IMR-90 (cell line): ENCODE measurements at regions not wholly inside any gene's neighbourhood (a gene's known extent, or its start where the extent isn't known, plus 50 kb on each side); places are given as distances from the start of the nearest gene placed in this dataset.

Experiments
- ATAC-seq: fragments of 200-7000 bp; cut with Tn5 transposase; 2 replicates; pipeline ENCODE4 v1.9.1; 2020; ENCODE audit warnings: low read depth, mild to moderate bottlenecking, moderate library complexity
- BruUV-seq: library from RNA; stranded (reverse); fragments of 400-500 nt; replicated peaks from 2 replicates; lab custom pipeline; 2021; lab: Mats Ljungman, UMichigan
- CTCF ChIA-PET: fragments of 300-600 bp; formaldehyde crosslinking; extraction: SDS; loops from one replicate; lab custom pipeline; 2021; ENCODE audit warnings: antibody characterized with exemption; lab: Yijun Ruan, JAX
- POLR2A ChIA-PET: fragments of 300-600 bp; sonication (Branson Sonifier 250); formaldehyde crosslinking; loops from one replicate; lab custom pipeline; 2022; ENCODE audit warnings: antibody characterized with exemption; ENCODE audit not compliant: unreplicated experiment; lab: Charles Lee
- DNase-seq: peaks from one replicate; pipeline ENCODE4 v3.0.0; 2013
- H2AFZ ChIP-seq: replicated peaks from 2 replicates; pipeline ENCODE3; 2013; ENCODE audit warnings: low read length, mild to moderate bottlenecking; ENCODE audit not compliant: poor library complexity
- H2AK5ac ChIP-seq: 2 replicates; pipeline ENCODE4 v1.6.1; 2013; ENCODE audit warnings: low read depth, low read length, inconsistent platforms
- H2AK9ac ChIP-seq: replicated peaks from 2 replicates; pipeline ENCODE3; 2013; ENCODE audit warnings: mild to moderate bottlenecking, low read depth, low read length, moderate library complexity; ENCODE audit not compliant: poor library complexity
- H2BK120ac ChIP-seq: 2 replicates; pipeline ENCODE4 v1.6.1; 2013; ENCODE audit warnings: low read depth, low read length, inconsistent platforms
- H2BK15ac ChIP-seq: 3 replicates; pipeline ENCODE4 v1.6.1; 2013; ENCODE audit warnings: low read depth, low read length, inconsistent platforms
- H2BK20ac ChIP-seq: 2 replicates; pipeline ENCODE4 v1.6.1; 2013; ENCODE audit warnings: low read depth, mild to moderate bottlenecking, inconsistent platforms, low read length, moderate library complexity
- H2BK5ac ChIP-seq: 2 replicates; pipeline ENCODE4 v1.6.1; 2013; ENCODE audit warnings: mild to moderate bottlenecking, low read depth, low read length, inconsistent platforms; ENCODE audit not compliant: poor library complexity, severe bottlenecking
- H3K14ac ChIP-seq: replicated peaks from 2 replicates; pipeline ENCODE4 v1.6.1; 2013; ENCODE audit warnings: low read depth, low read length, inconsistent platforms
- H3K18ac ChIP-seq: 2 replicates; pipeline ENCODE4 v1.6.1; 2013; ENCODE audit warnings: low read depth, low read length, control low read depth
- H3K23ac ChIP-seq: 2 replicates; pipeline ENCODE4 v1.6.1; 2013; ENCODE audit warnings: low read depth, low read length, inconsistent platforms
- H3K27ac ChIP-seq: 2 replicates; pipeline ENCODE4 v1.5.1; 2013; ENCODE audit warnings: mild to moderate bottlenecking, control low read depth, low read length; ENCODE audit not compliant: insufficient read depth
- H3K27me3 ChIP-seq: 2 replicates; pipeline ENCODE4 v1.6.1; 2013; ENCODE audit warnings: low read length; ENCODE audit not compliant: control insufficient read depth, insufficient read depth
- H3K36me3 ChIP-seq: 2 replicates; pipeline ENCODE4 v1.6.1; 2013; ENCODE audit warnings: low read length, mixed read lengths; ENCODE audit not compliant: control insufficient read depth, insufficient read depth
- H3K4ac ChIP-seq: 2 replicates; pipeline ENCODE4 v1.6.1; 2013; ENCODE audit warnings: low read depth, low read length, inconsistent platforms
- H3K4me1 ChIP-seq: 2 replicates; pipeline ENCODE4 v1.6.1; 2013; ENCODE audit warnings: low read length, mixed read lengths; ENCODE audit not compliant: control insufficient read depth, insufficient read depth
- H3K4me2 ChIP-seq: 2 replicates; pipeline ENCODE4 v1.6.1; 2013; ENCODE audit warnings: low read depth, mild to moderate bottlenecking, control low read depth, low read length, moderate library complexity
- H3K4me3 ChIP-seq: 2 replicates; pipeline ENCODE4 v1.5.1; 2013; ENCODE audit warnings: low read depth, mild to moderate bottlenecking, control low read depth, low read length, moderate library complexity; ENCODE audit not compliant: insufficient read depth
- H3K56ac ChIP-seq: 2 replicates; pipeline ENCODE4 v1.6.1; 2013; ENCODE audit warnings: low read length, inconsistent platforms; ENCODE audit not compliant: insufficient read depth; ENCODE audit errors: extremely low read depth
- H3K79me1 ChIP-seq, 2 experiments: 2 replicates each; pipeline ENCODE4 v1.6.1; 2013; ENCODE audit warnings: low read length in 2 of 2, inconsistent platforms in 1 of 2, low read depth in 1 of 2
- H3K9ac ChIP-seq: 2 replicates; pipeline ENCODE4 v1.6.1; 2013; ENCODE audit warnings: low read depth, low read length, control low read depth
- H3K9me1 ChIP-seq: 2 replicates; pipeline ENCODE4 v1.6.1; 2013; ENCODE audit warnings: low read length, inconsistent platforms; ENCODE audit not compliant: insufficient read depth
- H3K9me3 ChIP-seq: 2 replicates; pipeline ENCODE4 v1.6.1; 2013; ENCODE audit warnings: low read length; ENCODE audit not compliant: control insufficient read depth, insufficient read depth
- H4K20me1 ChIP-seq: 2 replicates; pipeline ENCODE4 v1.6.1; 2013; ENCODE audit warnings: low read length, inconsistent platforms; ENCODE audit not compliant: insufficient read depth
- H4K5ac ChIP-seq: 2 replicates; pipeline ENCODE4 v1.6.1; 2013; ENCODE audit warnings: mild to moderate bottlenecking, low read depth, low read length, control low read depth
- H4K8ac ChIP-seq, 2 experiments: 2 replicates each; pipeline ENCODE4 v1.6.1; 2013; ENCODE audit warnings: low read depth in 2 of 2, low read length in 2 of 2, control low read depth in 1 of 2, inconsistent platforms in 1 of 2
- H4K91ac ChIP-seq: 2 replicates; pipeline ENCODE4 v1.6.1; 2013; ENCODE audit warnings: low read depth, low read length, inconsistent platforms; ENCODE audit not compliant: insufficient read depth
- FOS ChIP-seq: fragments of 150-350 bp; IDR thresholded peaks from 2 replicates; pipeline ENCODE4 v1.6.1; 2016; ENCODE audit warnings: low read depth, low read length
- WGBS, 2 experiments: methylation state at CpG; one replicate each; pipeline versions ENCODE4 v1.1.5 to v1.1.7; 2013; ENCODE audit warnings: missing lambda C conversion rate in 2 of 2; ENCODE audit not compliant: insufficient read length in 1 of 2; ENCODE audit errors: extremely low coverage in 2 of 2; 5-methylcytosine and 5-hydroxymethylcytosine counted together
- dilution Hi-C: fragments of 300-500 bp; cut with HindIII; formaldehyde crosslinking; loops from one replicate; pipeline ENCODE4 v1.14.3; 2018; ENCODE audit warnings: low sequenced_read_pairs; ENCODE audit not compliant: unreplicated experiment
- in situ Hi-C: fragments of 300-500 bp; cut with MboI; formaldehyde crosslinking; loops from 3 replicates; pipeline ENCODE4 v1.14.3; 2019; ENCODE audit warnings: low sequenced_read_pairs, inconsistent platforms, mixed read lengths
- intact Hi-C: fragments of 100-400 bp; cut with micrococcal nuclease; formaldehyde crosslinking; loops from 2 replicates; pipeline ENCODE4 v1.10.0; 2022

GRCh38 chr18:44548291-44549221, 132.1 kb upstream of the SETBP1 start:
- dilution Hi-C loops, result no loop called here

More at GRCh38 chr18:44548291-44549221, 132.1 kb upstream of the SETBP1 start:
- Histone ChIP-seq H3K4me3 (no peak overlapping the region), H3K27ac (no peak overlapping the region), H3K56ac (no peak overlapping the region), H4K91ac (no peak overlapping the region), H3K4me1 (no peaks in the 10 kb centered on the region), H3K4ac (no peak overlapping the region), H3K14ac (no peak overlapping the region), H4K8ac (no peak overlapping the region), H3K79me1 (no peaks in the 10 kb centered on the region), H3K36me3 (no peaks in the 10 kb centered on the region), H2BK120ac (no peak overlapping the region), H3K9ac (no peak overlapping the region), H2BK5ac (no peak overlapping the region), H3K18ac (no peak overlapping the region), H3K9me3 (no peaks in the 10 kb centered on the region), H3K4me2 (no peak overlapping the region), H2AK9ac (no peak overlapping the region), H4K5ac (no peak overlapping the region), H2AK5ac (no peak overlapping the region), H3K27me3 (no peaks in the 10 kb centered on the region), H2AFZ (no peak overlapping the region), H2BK20ac (no peak overlapping the region), H4K20me1 (no peaks in the 10 kb centered on the region), H2BK15ac (no peak overlapping the region), H3K9me1 (no peaks in the 10 kb centered on the region), H3K23ac (no peak overlapping the region)
- TF ChIP-seq FOS, result no peak
- no peak for ATAC-seq
- 54% methylated on average over 2 of the region's 7 CpGs; no CpG with 5 or more reads in 1 of the 2 experiments for WGBS, 2 experiments
- intact Hi-C loops (no loop called here), in situ Hi-C loops (no loop called here)
- BruUV-seq, result no TSS peak
- DNase-seq, result no peak
- POLR2A ChIA-PET, result no interaction called here
- CTCF ChIA-PET, result no interaction called here
